ENCODE measurements at regions not wholly inside any gene's neighbourhood (a gene's known extent, or its start where the extent isn't known, plus 50 kb on each side); places are given as distances from the start of the nearest gene placed in this dataset.
"Not testable (repeated sequence)": the region's sequence is repeated elsewhere in the genome, so short reads cannot be mapped to it uniquely, and the experiment has no call there.

GRCh38 chr20:4328541-4328940, 79.5 kb upstream of the ADRA1D start:
- no peak overlapping the region for H3K9ac ChIP-seq (ENCODE audit: insufficient read length)
- no peak for DNase-seq (ENCODE audit: low read depth, low spot score)
- TF ChIP-seq FOXP2 (optimal IDR thresholded peaks at IDR 0.05; ENCODE audit: control extremely low read depth, extremely low read length, insufficient read depth) (no peak), EZH2 (IDR thresholded peaks at IDR 0.05) (no peak), POLR2AphosphoS5 (IDR thresholded peaks at IDR 0.05; ENCODE audit: borderline replicate concordance, low read depth, low read length) (no peak)
- H3K9me3 ChIP-seq (ENCODE audit: low read depth, low read length) = no peaks in the 10 kb centered on the region
- no peak overlapping the region for H3K27ac ChIP-seq
- H3K4me3 ChIP-seq = no peak overlapping the region
- H3K36me3 ChIP-seq (ENCODE audit: insufficient read depth, low read length) = no peaks in the 10 kb centered on the region

DNA sequence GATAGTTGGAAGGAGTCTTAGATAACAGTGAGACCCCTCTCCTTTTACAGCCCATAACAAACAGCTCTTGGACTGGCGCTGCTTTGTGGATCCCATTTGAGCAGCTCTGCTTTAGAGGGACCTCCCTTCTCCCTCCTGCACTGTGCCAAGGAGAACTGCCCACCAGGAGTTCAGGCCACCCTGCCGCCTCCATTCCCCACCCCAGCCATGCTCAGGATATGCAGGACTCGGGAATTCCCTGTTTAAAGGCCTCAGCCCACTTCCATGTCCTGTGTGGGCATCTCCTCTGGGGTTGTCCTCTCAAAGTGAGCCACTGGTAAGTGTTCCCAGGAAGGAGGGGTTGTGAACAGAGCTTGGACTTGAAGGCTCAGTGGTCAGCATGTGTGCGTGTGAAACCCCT, 78.9 kb upstream of the ADRA1D start:
- H3K9ac ChIP-seq (ENCODE audit: insufficient read length) = no peak overlapping the region
- H3K36me3 ChIP-seq (ENCODE audit: insufficient read depth, low read length) = no peaks in the 10 kb centered on the region
- H3K27ac ChIP-seq = no peak overlapping the region
- H3K9me3 ChIP-seq (ENCODE audit: low read depth, low read length) = no peaks in the 10 kb centered on the region
- DNase-seq (ENCODE audit: low read depth, low spot score) = no peak
- no peak overlapping the region for H3K4me3 ChIP-seq
- TF ChIP-seq FOXP2 (optimal IDR thresholded peaks at IDR 0.05; ENCODE audit: control extremely low read depth, extremely low read length, insufficient read depth) (no peak), POLR2AphosphoS5 (IDR thresholded peaks at IDR 0.05; ENCODE audit: borderline replicate concordance, low read depth, low read length) (no peak), EZH2 (IDR thresholded peaks at IDR 0.05) (no peak)

DNA sequence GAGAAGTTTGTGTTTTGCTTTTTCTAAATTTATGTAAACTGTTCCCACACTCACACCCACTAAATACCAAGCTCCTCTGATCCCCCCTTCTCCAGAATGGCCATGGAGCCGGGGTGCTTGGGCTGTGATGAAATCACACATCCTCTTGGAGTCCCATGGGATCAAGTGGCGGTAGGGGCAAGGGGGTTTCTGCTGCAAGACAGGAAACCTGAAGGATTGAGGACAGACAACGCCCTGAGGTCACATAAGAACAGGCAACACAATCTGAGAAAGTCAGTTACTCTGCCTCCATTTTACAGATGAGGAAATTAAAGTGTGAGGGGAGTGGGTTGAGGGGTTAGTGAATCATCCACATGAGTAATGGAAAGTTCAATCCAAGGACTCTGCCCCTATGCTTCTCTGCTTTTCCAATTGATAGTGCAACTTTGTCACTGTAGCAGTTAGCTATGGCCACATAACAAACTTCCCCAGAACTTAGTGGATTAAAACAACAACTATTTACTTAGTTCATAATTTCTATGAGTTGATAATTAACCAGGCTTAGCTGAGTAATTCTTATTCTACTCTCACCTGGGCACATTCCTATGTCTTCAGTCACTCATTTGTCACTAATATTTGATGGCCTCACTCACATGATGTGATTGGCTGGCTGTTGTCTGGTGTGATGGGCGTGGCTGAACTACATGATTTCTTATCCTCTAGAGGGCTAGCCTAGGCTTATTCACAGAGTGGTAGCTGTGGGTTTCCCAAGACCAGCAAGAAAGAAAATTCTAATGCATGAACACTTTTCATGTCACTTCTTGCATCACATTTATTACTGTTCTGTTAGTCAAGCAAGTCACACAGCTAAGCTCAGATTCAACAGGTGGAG, 77.3 kb upstream of the ADRA1D start:
- H3K9ac ChIP-seq (ENCODE audit: insufficient read length) = no peak overlapping the region
- H3K27ac ChIP-seq = no peak overlapping the region
- no peaks in the 10 kb centered on the region for H3K9me3 ChIP-seq (ENCODE audit: low read depth, low read length)
- H3K4me3 ChIP-seq = no peak overlapping the region
- no peaks in the 10 kb centered on the region for H3K36me3 ChIP-seq (ENCODE audit: insufficient read depth, low read length)
- TF ChIP-seq FOXP2 (optimal IDR thresholded peaks at IDR 0.05; ENCODE audit: control extremely low read depth, extremely low read length, insufficient read depth) = no peak
- no peak for TF ChIP-seq EZH2 (IDR thresholded peaks at IDR 0.05)
- no peak for TF ChIP-seq POLR2AphosphoS5 (IDR thresholded peaks at IDR 0.05; ENCODE audit: borderline replicate concordance, low read depth, low read length)
- DNase-seq (ENCODE audit: low read depth, low spot score) = no peak

DNA sequence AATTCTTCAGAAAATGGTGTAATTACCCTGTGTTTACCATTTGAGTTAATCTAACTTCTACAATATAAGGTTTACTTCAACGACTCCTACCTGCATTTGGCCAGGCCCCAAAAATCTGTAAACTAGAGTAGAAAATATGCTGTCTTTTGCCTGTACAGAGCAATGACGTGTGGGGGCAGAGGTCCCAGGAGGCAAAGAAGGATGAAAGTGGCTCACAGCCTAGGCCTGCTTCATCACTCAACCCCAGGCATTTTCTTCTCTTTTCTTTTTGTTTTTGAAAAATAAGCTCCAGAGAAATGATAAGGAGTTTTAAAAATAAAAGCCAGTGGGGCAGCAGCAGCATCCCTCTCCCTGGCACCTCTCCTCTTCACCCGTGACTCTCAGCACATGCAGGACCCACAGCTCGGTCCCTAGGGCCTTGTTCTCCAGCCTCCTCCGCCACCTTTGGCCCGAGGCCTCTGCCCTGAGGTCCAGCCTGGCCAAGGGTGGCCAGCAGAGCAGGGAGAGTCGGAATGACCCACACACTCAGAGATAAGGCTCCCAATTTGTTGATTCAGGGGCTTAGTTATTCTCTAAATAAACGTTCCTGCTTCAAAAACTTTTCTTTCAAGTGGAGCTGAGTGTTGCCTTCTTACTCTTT, 76.6 kb upstream of the ADRA1D start:
- no peak overlapping the region for H3K27ac ChIP-seq
- H3K9ac ChIP-seq (ENCODE audit: insufficient read length) = no peak overlapping the region

DNA sequence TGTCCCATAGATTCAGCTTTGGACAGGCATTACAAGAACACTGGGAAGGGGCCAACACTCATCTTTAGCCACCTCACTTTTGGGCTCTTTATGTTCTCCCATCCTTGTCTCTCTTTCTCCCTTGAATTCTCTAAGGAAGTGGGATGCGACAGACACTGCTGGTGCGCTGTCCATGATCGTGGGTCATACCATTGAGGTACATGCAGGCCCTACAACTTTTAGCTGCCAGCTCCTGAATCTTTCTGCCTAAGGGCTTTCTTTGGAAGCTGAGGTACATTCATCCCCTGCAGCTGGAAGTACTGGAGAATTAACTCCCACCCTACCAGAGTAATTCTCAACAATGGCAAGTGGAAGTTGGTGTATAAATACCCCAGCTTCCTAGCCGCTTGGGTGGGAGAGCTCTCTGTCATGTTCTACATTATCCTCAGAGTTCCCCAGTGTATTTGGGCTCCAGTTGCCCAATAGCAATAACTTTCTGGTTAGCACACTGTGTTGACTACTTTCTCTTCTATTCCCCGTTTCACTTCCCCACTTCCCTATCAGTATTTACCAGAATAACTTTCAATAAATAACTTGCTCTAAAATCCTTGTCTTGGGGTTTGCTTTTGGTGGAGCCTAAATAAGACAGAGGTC, 75.6 kb upstream of the ADRA1D start:
- DNase-seq (ENCODE audit: low read depth, low spot score) = no peak
- no peak overlapping the region for H3K27ac ChIP-seq
- H3K9ac ChIP-seq (ENCODE audit: insufficient read length) = no peak overlapping the region
- no peaks in the 10 kb centered on the region for H3K9me3 ChIP-seq (ENCODE audit: low read depth, low read length)
- no peak overlapping the region for H3K4me3 ChIP-seq
- TF ChIP-seq FOXP2 (optimal IDR thresholded peaks at IDR 0.05; ENCODE audit: control extremely low read depth, extremely low read length, insufficient read depth) (no peak), POLR2AphosphoS5 (IDR thresholded peaks at IDR 0.05; ENCODE audit: borderline replicate concordance, low read depth, low read length) (no peak), EZH2 (IDR thresholded peaks at IDR 0.05) (no peak)
- no peaks in the 10 kb centered on the region for H3K36me3 ChIP-seq (ENCODE audit: insufficient read depth, low read length)

More for the DNA sequence above, 76.6 kb upstream of the ADRA1D start:
- Histone ChIP-seq H3K36me3 (ENCODE audit: insufficient read depth, low read length) (no peaks in the 10 kb centered on the region), H3K9me3 (ENCODE audit: low read depth, low read length) (no peaks in the 10 kb centered on the region), H3K4me3 (no peak overlapping the region)
- no peak for TF ChIP-seq FOXP2 (optimal IDR thresholded peaks at IDR 0.05; ENCODE audit: control extremely low read depth, extremely low read length, insufficient read depth)
- no peak for TF ChIP-seq EZH2 (IDR thresholded peaks at IDR 0.05)
- TF ChIP-seq POLR2AphosphoS5 (IDR thresholded peaks at IDR 0.05; ENCODE audit: borderline replicate concordance, low read depth, low read length) = no peak
- DNase-seq (ENCODE audit: low read depth, low spot score) = no peak

DNA sequence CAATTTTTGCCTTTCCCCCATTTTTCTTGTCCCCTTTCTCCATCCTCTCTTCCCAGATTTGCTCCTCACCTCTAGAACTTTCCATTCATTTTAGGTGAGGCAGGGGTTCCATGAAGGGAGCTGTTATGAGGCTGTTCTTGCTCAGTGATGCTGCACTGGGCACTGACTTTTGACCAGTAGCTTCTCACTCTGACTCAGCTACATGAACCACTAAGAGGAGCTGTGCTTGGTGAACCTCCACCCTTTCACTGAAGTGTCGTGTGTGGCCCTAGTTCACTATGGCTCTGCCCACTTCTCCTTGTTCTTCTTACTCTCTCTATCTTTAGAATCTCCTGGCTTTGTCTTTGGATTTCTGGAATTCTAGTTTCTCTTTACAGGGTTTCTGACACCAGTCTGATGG, 73.4 kb upstream of the ADRA1D start:
- H3K27ac ChIP-seq = no peak overlapping the region
- no peak overlapping the region for H3K9ac ChIP-seq (ENCODE audit: insufficient read length)
- H3K4me3 ChIP-seq = no peak overlapping the region
- H3K36me3 ChIP-seq (ENCODE audit: insufficient read depth, low read length) = no peaks in the 10 kb centered on the region
- no peak for TF ChIP-seq FOXP2 (optimal IDR thresholded peaks at IDR 0.05; ENCODE audit: control extremely low read depth, extremely low read length, insufficient read depth)
- H3K9me3 ChIP-seq (ENCODE audit: low read depth, low read length) = no peaks in the 10 kb centered on the region
- DNase-seq (ENCODE audit: low read depth, low spot score) = no peak

DNA sequence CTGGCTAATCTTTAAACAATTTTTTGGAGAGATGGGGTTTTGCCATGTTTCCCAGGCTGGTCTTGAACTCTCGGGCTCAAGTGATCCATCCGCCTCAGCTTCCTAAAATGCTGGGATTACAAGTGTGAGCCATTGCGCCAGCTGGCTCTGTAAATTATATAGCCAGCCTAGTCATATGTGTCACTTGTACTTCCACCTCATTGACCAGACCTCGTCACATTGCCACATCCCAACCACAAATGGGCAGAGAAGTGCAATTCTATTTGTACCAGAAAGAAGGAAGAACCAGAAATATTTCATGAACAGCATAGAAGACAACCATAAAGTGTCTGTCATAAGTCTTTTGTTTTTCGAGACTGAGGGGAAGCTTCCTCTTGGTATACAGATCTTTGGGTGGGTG, 71.2 kb upstream of the ADRA1D start:
- no peak overlapping the region for H3K27ac ChIP-seq
- H3K9me3 ChIP-seq (ENCODE audit: low read depth, low read length) = no peaks in the 10 kb centered on the region
- H3K36me3 ChIP-seq (ENCODE audit: insufficient read depth, low read length) = no peaks in the 10 kb centered on the region
- TF ChIP-seq EZH2 (IDR thresholded peaks at IDR 0.05) (no peak), POLR2AphosphoS5 (IDR thresholded peaks at IDR 0.05; ENCODE audit: borderline replicate concordance, low read depth, low read length) (no peak), FOXP2 (optimal IDR thresholded peaks at IDR 0.05; ENCODE audit: control extremely low read depth, extremely low read length, insufficient read depth) (no peak)
- no peak for DNase-seq (ENCODE audit: low read depth, low spot score)
- no peak overlapping the region for H3K4me3 ChIP-seq
- H3K9ac ChIP-seq (ENCODE audit: insufficient read length) = no peak overlapping the region

- Histone ChIP-seq H3K36me3 (ENCODE audit: insufficient read depth, low read length) (no peaks in the 10 kb centered on the region), H3K9me3 (ENCODE audit: low read depth, low read length) (no peaks in the 10 kb centered on the region), H3K27ac (no peak overlapping the region), H3K4me3 (no peak overlapping the region), H3K9ac (ENCODE audit: insufficient read length) (no peak overlapping the region)
- no peak for DNase-seq (ENCODE audit: low read depth, low spot score)
- no peak for TF ChIP-seq POLR2AphosphoS5 (IDR thresholded peaks at IDR 0.05; ENCODE audit: borderline replicate concordance, low read depth, low read length)
- no peak for TF ChIP-seq FOXP2 (optimal IDR thresholded peaks at IDR 0.05; ENCODE audit: control extremely low read depth, extremely low read length, insufficient read depth)
- TF ChIP-seq EZH2 (IDR thresholded peaks at IDR 0.05) = no peak
Measured at GRCh38 chr20:4318891-4319290, 69.8 kb upstream of the ADRA1D start.

DNA sequence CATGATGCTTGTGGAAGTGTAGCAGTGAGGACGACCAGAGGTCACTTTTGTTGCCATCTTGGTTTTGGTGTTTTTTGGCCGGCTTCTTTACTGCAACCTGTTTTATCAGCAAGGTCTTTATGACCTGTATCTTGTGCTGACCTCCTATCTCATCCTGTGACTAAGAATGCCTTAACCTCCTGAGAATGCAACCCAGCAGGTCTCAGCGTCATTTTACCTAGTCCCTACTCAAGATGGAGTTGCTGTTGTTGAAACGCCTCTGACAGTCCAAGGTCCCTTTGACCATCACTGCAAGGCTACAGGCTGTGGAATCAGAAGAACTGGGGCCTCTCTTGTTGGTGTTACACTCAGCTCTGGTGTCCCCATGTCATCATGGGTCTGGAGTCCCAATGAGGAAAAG, 61.5 kb upstream of the ADRA1D start:
- not testable (repeated sequence) for DNase-seq (ENCODE audit: low read depth, low spot score); H3K9me3 ChIP-seq (ENCODE audit: low read depth, low read length); H3K36me3 ChIP-seq (ENCODE audit: insufficient read depth, low read length); H3K9ac ChIP-seq (ENCODE audit: insufficient read length); H3K27ac ChIP-seq; H3K4me3 ChIP-seq
